ENCODE measurements at regions not wholly inside any gene's neighbourhood (a gene's known extent, or its start where the extent isn't known, plus 50 kb on each side); places are given as distances from the start of the nearest gene placed in this dataset.
"Not testable (repeated sequence)": the region's sequence is repeated elsewhere in the genome, so short reads cannot be mapped to it uniquely, and the experiment has no call there.

DNA sequence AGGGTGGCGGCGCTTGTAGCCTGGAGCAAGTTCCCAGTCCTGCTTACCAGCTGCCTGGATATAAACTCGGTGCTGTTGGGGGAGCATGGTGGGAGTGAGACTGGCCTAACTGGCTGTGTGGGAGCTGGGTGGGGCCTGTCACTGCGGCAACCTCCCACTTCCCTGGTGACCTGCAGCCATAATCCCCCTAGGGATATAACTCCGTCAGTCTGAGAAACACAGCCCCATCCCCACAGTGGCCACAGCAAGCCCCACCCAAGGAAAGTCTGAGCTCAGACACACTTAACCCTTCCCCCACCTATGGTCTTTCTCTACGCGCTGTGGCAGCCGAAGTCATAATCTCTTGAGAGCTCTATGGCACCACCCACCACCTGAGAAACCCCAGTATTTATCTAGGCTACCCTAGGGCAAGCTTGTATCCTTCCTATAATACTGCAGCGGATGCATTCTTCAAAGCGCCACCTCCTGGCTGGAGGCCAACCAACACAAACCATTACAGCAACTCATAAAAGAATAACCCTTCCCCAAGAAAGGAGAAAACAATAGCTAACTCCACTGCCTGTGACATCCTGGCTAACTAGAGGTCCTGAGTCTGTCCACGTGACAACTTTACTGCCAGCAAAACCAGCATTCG lies 57.4 kb downstream of the ZNF648 start:
- DNase-seq = no peak

DNA sequence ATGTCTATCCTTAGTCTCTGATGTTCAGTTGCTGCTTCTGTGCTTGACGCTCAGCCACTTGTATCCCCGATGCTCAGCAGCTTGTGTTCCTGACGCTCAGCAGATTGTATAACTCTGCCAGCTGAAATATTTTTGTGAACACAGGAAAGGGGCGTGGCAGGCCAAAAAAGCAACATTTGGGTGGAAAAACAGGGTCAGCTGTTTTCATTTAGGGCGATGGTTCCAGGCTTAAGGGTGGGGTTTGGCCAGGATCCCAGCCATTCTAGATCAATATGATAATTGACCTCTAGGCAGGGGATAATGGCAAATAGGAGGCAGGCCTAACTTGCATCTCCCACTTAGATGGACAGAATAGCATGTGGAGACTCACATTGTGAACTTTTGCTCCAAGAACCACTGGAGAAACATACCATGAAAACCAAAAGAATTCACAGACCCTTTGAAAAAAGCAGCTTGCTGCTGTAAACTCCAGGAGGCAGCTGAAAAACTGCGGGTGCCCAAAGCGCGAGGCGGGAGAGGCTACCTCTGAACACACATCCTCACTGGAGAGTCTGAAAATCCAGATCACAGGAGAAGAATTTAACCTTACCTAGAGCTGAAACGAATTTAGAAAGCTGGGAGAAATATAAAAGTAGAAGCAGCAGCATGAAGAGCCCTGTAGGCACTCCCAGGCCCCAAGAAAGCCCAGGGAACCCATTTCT lies 58.3 kb downstream of the ZNF648 start:
- DNase-seq = no peak

DNA sequence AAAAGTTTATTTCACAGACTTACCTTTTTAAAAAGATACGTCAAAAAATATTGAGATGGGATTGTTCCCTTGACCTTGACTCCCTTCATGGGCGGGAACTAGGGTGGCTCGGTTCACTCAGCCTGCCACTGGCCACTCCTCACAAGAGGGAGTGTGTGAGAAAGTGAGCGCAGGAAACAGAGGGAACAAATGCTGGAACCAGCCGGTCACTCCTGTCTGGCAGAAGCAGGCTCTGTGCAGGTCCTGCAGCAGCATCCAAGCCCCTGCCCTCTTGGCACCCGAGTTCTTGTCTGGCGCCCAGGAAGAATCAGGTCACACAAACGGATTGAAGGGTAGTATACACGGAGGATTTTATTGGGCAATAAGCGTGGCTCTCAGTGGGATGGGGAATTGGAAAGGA lies 58.9 kb downstream of the ZNF648 start:
- no peak for DNase-seq

DNA sequence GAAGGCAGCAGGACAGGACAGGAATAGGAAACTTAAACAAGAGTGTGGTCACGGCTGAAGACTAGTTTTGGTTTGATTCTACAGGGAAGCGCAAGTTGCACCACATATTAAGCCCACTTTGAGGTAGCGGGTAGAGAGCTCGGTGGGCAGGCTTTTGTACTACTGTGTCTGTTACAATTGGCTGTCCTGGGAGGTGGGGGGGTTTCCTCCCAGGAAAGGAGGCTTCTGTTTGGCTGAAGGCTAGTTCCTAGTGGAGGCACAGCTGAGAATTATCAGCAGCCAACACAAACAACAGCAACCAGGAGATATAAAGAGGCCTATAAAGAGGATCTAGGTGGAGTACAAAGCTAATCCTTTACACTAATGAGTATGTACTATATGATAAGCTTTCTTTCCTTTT lies 62.7 kb downstream of the ZNF648 start:
- DNase-seq = no peak

DNA sequence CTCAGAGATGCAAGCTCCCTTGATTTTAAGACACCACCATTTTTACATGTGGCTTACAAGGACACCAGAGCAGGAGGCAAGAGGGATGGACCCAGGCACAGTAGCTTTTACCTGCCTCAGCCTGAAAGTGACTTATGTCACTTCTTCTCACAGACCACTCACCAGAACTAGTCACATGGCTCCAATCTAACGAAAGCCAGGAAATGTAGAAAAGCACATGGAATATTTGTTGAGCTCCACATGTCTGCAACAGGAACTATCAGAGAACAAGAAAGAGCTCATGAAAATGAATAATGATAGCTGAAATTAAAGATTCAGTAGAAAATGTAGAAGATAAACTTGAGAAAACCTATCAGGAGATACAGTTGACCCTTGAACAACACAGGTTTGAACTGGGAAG lies 69.4 kb downstream of the ZNF648 start:
- no peak for DNase-seq

DNA sequence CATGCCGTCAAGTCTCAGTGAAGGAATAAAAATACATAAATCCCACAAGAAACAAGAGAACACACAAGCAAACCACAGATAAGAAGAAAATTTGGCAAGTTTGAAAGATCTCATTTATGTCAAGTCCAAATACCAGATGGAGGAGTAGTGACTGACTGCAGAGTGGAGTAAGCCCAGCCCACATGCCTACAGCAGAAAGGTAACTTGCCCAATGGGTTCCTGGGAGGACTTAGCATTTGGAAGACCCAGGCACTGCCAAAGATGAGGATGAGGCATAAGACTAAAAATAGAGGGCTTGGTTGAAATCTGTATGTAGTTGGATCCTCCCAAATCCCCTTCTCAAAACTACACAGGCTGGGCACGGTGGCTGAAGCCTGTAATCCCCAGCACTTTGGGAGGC lies 70.8 kb downstream of the ZNF648 start:
- DNase-seq = no peak

DNA sequence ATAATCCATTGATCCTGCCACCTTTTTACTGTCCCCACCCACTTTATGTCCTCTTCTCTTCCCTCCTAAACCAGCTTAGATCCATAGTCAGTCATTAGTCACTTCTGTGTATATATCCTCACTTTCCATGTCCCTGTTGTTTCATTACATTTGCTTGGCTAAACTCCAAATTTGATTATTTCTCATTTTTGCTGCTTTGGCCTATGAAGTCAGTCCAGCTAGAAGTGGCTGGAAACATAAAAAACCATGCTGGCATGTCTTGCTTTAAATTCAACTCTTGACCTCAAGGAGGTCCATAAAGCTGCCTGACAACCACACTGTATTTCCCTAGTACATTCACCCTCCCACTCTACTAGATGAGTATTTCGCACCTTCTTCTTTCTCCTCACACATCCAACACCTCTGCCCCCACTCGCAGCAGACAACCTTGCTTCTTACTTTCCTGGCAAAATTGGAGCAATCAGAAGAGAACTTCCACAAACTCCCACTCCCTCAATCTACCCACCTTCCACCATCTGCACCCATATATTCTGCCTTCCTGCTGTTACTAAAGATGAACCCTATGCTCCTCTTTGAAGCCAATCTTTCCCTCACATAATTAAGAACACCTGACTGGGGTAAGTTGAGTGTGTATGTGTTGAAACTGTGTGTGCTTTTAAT lies 72.1 kb downstream of the ZNF648 start:
- DNase-seq = no peak

DNA sequence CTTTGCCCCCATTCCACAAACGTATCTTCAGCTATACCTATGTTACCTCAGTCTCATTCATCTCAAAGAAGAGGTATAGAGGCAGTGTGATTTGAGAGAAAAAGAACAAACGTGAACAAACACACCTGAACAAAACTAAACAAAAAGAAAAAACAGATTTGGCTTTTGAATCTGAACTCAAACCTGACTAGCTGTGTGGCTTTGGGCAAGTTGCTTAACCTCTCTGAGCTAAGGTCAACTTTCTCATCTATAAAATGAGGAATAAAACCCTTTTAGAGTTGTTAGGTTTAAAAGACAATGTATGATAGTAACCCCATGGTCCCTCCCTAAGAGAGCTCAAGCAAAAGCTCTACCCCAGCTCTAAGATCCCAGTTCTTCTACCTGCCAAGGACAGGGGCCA lies 73.5 kb downstream of the ZNF648 start:
- no peak for DNase-seq

DNA sequence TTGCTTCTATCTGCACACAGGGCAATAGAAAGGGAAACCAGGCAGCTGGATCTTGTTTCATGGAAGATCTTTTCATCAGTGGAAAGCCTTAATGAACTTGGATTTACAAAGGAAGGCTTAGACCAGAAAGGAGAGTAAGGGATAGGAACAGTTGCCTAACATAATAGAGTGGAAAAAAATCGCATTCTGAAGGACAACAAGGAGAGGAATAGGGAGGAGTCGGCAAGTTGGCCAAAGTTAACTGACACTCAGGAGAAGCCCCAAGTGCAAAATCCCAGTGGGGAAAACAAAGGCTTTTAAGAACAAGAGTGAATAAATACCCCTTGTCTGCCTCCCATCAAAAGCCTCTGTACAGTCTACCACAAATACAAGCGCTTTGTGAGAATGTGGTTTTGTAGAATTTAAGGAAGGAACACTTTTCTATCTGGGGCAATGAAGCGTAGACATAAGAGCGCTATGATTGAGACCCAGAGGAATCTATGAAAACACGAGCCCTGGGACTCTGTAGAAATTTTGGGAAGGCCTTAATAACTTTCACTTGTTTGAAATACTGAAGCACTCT lies 74.1 kb downstream of the ZNF648 start:
- no peak for DNase-seq

DNA sequence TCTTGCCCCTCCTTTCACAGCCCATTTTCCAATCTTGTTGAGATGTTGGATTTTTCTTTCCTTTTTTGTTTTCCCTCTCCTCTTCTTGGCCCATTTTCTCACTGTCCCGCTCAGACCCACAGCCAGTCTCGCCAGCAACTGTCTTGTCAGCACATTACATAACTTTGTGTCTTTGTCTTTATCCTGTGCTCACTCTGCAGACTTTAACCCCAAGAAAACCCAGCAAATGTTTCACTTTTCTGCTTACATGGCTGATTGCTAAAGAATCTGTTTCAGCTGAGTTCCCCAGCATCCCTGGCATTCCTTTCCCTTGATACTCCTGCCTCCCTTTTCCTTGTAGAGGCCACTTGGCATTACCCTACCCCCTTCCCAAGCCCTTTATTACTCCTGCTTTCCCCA lies 74.6 kb downstream of the ZNF648 start:
- no peak for DNase-seq

DNA sequence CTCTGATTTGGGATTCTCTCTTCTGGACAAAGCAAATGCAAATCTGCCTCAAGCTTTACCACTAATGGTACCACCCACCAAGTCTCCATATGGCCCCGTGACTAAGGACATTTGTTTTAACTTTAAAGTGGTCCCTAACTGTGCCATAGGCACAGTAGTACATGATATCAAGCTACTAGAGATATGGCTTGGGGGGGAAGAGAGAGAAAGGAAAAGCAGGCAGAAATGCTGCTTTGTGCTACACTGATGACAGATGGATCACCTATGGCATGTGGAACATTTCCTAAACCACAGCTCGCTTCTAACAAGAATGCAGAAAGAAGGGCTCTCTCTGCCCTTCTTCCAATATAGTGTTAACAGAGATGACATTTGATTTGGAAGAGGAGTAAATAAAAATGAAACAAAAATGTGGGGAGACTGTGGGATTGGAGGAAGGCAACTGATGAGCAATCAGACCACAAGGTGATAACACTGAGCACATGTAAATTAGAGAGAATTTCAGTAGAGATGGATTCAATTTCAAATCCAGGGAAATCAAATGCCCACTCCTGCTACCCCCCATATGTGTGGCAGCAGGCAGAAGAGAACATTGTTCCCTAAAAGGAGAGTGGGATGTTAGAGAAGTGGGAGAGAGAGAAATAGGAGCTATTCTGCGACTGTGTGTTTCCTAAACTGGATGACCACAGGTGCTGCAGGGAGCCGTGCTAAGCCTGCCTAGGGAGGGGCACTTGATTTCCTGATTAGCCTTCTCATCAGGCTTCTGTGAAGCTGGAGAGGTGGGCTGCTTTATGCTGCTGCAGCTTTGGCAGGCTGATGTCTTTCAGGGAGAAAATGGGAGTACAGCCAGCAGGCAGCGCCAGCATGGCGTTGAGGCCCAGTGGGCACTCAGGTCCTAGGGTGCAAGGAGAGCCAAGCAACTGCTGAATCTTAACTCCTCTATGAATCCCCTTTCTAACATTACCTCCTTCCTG lies 75.3 kb downstream of the ZNF648 start:
- DNase-seq = no peak

DNA sequence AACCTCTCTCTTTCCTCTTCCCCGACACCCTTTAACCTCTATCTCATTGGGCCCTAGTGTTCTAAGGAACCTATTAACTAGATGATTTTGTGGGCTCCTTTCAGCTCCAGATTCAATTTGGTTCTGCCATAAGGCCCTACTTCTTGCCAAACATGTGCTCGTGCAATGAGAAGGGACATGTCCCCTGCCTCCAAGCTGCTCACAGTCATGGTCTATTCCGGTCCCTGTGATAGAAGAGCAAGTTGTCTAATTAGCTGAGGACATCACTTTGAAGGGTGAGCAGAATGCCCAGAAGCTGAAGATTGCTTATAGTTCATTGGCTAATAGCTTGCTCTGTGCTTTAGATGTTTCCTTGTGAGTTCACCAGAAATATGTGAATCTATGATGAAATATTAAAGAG lies 76.2 kb downstream of the ZNF648 start:
- no peak for DNase-seq

DNA sequence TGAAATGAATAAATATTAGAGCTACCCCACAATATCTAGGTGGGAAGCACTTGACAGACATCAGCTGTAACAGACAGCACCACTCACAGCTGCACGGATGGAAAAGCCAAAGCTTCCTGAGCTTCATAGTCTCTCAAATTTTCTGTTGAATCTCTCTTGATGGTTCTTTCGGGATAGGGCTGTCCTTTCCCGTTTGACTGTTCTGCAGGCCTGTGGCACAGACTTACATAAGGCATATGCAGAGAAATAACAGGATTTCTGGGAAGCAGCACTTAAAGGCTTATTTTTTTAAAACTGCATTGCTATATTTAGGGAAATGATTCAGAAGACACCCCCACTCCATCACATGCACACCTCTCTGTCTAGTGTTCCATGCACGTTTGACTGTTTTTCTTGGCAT lies 77.5 kb downstream of the ZNF648 start:
- DNase-seq = no peak

DNA sequence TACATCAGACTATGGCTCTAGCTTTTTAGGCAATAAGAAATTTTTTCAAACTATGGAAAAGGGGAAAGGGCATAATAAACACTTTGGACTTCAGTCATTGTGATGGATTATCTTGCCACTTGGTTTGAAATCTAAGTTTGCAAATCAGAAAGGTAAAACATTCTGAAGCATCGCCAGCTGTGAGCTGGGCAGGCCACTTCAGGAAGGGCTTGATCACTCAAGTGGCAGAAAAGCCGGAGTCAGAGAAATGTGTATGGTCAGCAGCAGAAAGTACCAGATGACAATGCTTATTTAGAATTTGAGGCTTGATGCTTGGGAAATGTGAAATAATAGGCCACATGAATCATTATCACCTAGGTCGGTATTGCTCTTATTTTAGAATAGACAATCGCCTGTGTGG lies 79.7 kb downstream of the ZNF648 start:
- DNase-seq = no peak

DNA sequence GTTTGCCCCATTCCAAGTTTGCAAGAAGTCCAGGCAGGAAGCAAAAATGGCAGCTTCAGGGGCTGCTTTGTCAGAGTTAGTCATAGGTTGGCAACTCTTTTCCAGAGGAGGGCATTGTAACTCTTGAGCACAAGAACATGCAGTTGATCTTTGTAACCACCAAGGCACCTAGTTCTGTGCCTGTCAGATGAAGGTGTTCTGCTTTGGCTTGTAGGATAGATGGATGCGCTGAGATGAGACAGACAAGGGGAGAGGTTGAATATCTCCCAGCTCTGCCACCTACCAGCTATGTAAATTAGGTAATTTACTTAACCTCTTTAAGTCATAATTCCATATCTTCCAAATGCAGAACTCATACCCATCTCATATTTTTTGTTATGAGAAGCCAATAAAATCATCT lies 89.3 kb downstream of the ZNF648 start:
- DNase-seq = no peak

DNA sequence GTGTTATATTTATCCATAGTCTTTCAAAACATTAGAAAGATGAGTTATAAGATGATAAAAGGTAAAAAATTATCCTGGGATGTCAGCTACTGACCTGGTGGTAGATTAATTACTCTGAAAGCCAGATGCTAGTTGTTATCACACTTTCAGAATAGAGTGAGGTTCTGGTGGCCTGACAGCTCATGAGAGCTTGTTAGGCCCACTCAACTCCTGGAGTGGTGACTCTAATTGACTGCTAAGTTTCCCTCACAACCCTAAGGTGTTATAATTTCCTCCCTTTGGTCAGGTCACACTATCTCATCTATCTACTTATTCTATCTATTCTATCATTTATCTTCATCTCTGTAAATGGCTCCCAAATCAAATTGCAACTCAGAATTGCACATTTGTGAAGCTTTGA lies 90.1 kb downstream of the ZNF648 start:
- no peak for DNase-seq

DNA sequence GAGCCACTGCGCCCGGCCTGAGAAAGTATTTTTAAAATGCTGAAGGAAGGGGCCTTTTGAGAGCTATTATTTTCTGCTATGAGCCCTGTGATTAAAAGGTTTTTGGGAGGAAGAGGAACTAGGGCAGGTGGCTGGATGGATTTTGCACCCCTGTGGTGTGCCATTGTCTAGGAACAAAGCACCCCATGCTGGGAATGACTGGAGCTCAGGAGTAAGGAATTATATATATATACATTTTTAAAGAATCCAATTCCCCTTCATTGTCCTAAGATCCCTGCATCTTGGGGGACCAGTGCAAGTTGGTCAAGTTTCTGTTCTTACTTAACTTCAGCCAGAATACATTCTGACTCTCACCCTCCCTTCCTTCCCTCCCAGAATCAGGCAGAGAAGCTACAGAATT lies 91.6 kb downstream of the ZNF648 start:
- DNase-seq = no peak

DNA sequence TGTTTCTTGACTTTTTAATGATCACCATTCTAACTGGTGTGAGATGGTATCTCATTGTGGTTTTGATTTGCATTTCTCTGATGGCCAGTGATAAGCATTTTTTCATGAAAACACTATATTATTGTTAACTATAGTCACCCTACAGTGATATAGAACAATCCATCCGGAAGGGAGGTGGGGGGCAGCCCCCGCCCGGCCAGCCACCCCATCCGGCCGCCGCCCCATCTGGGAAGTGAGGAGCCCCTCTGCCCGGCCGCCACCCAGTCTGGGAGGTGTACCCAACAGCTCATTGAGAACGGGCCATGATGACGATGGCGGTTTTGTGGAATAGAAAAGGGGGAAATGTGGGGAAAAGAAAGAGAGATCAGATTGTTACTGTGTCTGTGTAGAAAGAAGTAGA lies 106.8 kb downstream of the ZNF648 start:
- DNase-seq = not testable (repeated sequence)

DNA sequence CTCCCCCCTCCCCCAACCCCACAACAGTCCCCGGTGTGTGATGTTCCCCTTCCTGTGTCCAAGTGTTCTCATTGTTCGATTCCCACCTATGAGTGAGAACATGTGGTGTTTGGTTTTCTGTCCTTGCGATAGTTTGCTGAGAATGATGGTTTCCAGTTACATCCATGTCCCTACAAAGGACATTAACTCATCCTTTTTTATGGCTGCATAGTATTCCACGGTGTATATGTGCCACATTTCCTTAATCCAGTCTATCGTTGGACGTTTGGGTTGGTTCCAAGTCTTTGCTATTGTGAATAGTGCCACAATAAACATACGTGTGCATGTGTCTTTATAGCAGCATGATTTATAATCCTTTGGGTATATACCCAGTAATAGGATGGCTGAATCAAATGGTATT lies 107.3 kb downstream of the ZNF648 start:
- DNase-seq = not testable (repeated sequence)

DNA sequence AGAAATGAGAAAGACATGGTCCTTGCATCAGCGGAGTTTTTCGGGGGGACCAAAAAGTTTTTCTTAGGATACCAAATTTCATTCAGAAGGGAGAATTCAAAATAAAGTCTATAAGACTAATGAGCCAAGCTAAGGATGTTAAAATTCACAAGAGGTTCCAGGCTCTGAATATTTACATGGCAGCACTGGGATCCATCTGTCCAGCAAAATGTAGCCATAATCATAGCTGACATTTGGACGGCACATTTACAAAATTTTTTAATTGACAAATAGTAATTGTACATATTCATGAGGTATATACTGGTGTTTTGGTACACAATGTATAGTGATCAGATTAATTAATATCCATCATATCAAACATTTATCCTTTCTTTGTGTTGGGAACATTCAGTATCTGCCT lies 107.9 kb downstream of the ZNF648 start:
- DNase-seq = no peak

DNA sequence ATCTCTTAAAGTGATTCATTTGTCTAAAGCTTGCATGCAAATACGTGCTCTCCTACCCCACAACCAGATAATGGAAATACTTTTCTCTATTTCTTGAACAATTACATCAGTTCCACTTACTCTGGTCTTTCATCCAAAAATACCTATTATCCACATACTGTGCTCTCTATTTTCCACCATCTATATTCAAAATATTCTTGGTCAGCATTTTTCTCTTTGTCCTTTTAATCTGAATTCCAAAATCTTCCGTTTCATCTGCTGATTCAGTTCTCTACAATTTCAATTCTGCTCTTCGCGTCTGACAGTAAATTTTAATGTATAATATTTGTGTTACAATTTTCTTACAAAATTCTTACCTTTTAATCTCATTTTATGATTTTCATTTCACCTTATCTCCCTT lies 110.3 kb downstream of the ZNF648 start:
- DNase-seq = no peak

DNA sequence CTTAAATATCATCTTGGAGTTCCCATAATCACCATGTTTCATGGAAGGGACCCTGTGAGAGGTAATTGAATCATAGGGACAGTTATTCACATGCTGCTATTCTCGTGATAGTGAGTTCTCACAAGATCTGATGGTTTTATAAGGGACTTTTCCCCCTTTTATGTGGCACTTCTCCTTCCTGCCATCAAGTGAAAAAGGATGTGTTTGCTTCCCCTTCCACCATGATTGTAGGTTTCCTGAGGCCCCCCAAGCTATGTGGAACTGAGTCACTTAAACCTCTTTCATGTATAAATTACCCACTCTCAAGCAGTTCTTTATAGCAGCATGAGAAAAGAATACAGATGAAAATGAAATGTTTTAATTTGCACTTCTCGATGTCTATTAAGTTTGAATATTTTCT lies 112.0 kb downstream of the ZNF648 start:
- no peak for DNase-seq

DNA sequence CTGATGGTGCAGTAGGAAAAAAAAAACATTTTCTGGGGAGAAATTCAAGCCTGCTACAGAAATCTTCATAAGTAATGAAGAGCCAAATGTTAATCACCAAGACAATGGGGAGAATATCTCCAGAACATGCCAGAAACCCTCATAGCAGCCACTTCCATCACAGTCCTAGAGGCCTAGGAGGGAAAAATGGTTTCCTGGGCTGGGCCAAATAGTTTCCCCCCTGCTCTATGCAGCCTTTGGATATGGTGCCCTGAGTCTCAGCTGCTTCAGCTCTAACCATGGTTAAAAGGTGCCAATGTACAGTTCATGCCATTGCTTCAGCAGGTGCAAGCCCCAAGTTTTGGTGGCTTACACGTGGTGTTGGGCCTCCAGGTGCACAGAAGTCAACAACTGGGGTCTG lies 113.1 kb downstream of the ZNF648 start:
- DNase-seq = no peak
